Medulla oblongata (tissue), 1 donor: ENCODE measurements at regions not wholly inside any gene's neighbourhood (a gene's known extent, or its start where the extent isn't known, plus 50 kb on each side); places are given as distances from the start of the nearest gene placed in this dataset.
"Not testable (repeated sequence)": the region's sequence is repeated elsewhere in the genome, so short reads cannot be mapped to it uniquely, and the experiment has no call there.

Source experiments
- DNase-seq: peaks from one replicate; pipeline ENCODE4 v3.0.0-alpha.2; 2015; ENCODE audit errors: extremely low spot score

GRCh38 chr1:20432341-20432740, 53.7 kb downstream of the CAMK2N1 start:
- DNase-seq = no peak

GRCh38 chr1:20431176-20431460, 54.9 kb downstream of the CAMK2N1 start:
- DNase-seq = no peak

GRCh38 chr1:20430355-20431175, 55.4 kb downstream of the CAMK2N1 start:
- DNase-seq = peak; percentile 62

- no peak for DNase-seq
Measured at GRCh38 chr1:20429296-20429695, 56.7 kb downstream of the CAMK2N1 start.

- no peak for DNase-seq
Measured at GRCh38 chr1:20428841-20429240, 57.2 kb downstream of the CAMK2N1 start.

GRCh38 chr1:20426923-20427322, 59.1 kb downstream of the CAMK2N1 start:
- DNase-seq = peak; percentile 62

GRCh38 chr1:20426371-20426770, 59.6 kb downstream of the CAMK2N1 start:
- no peak for DNase-seq

- DNase-seq = no peak
Measured at GRCh38 chr1:20425622-20426021, 60.4 kb downstream of the CAMK2N1 start.

- no peak for DNase-seq
Measured at GRCh38 chr1:20423169-20423795, 62.7 kb downstream of the CAMK2N1 start.

GRCh38 chr1:20421441-20421840, 64.6 kb downstream of the CAMK2N1 start:
- DNase-seq = peak; percentile 59

GRCh38 chr1:20417581-20417980, 68.4 kb downstream of the CAMK2N1 start:
- no peak for DNase-seq

GRCh38 chr1:20416706-20417105, 69.3 kb downstream of the CAMK2N1 start:
- no peak for DNase-seq

- no peak for DNase-seq
Measured at GRCh38 chr1:20413776-20414140, 72.3 kb downstream of the CAMK2N1 start.

- no peak for DNase-seq
Measured at GRCh38 chr1:20413136-20413775, 72.8 kb downstream of the CAMK2N1 start.

- DNase-seq = no peak
Measured at GRCh38 chr1:20411196-20411980, 74.6 kb downstream of the CAMK2N1 start.

- DNase-seq = no peak
Measured at GRCh38 chr1:20410503-20410902, 75.5 kb downstream of the CAMK2N1 start.

- no peak for DNase-seq
Measured at GRCh38 chr1:20409971-20410370, 76.0 kb downstream of the CAMK2N1 start.

GRCh38 chr1:20409012-20409411, 77.0 kb downstream of the CAMK2N1 start:
- no peak for DNase-seq

GRCh38 chr1:20408133-20408650, 77.8 kb downstream of the CAMK2N1 start:
- DNase-seq = not testable (repeated sequence)

- no peak for DNase-seq
Measured at GRCh38 chr1:20405893-20406604, 80.0 kb downstream of the CAMK2N1 start.

- no peak for DNase-seq
Measured at GRCh38 chr1:20405051-20405754, 80.8 kb downstream of the CAMK2N1 start.
